AG04449 (cell line): ENCODE measurements at regions not wholly inside any gene's neighbourhood (a gene's known extent, or its start where the extent isn't known, plus 50 kb on each side); places are given as distances from the start of the nearest gene placed in this dataset.

Experiments
- CTCF ChIA-PET: fragments of 350-600 bp; formaldehyde crosslinking; extraction: SDS; loops from one replicate; lab custom pipeline; 2021; ENCODE audit warnings: antibody characterized with exemption; lab: Yijun Ruan, JAX
- POLR2A ChIA-PET: fragments of 400-600, 350-600 bp; formaldehyde crosslinking; extraction: SDS; loops from one replicate; lab custom pipeline; 2020; ENCODE audit warnings: antibody characterized with exemption, inconsistent platforms; lab: Yijun Ruan, JAX
- DNase-seq: peaks from one replicate; pipeline ENCODE4 v3.0.0-alpha.2; 2010; ENCODE audit warnings: low read depth, low spot score
- H3K4me3 ChIP-seq: 2 replicates; pipeline ENCODE4 v1.5.1; 2011; ENCODE audit warnings: low read depth, mild to moderate bottlenecking, control low read depth, low read length
- TF ChIP-seq, protein P1 (sequence below): IDR thresholded peaks from one replicate; pipeline ENCODE4 v1.5.1; 2011; ENCODE audit warnings: mild to moderate bottlenecking, moderate library complexity, low read length, control low read depth, inconsistent platforms; ENCODE audit not compliant: insufficient read depth; ENCODE audit errors: missing control alignments

- no peak for DNase-seq
- no peak overlapping the region for H3K4me3 ChIP-seq
- ChIA-PET CTCF (no interaction called here), POLR2A (no interaction called here)
- TF ChIP-seq, protein P1, sequence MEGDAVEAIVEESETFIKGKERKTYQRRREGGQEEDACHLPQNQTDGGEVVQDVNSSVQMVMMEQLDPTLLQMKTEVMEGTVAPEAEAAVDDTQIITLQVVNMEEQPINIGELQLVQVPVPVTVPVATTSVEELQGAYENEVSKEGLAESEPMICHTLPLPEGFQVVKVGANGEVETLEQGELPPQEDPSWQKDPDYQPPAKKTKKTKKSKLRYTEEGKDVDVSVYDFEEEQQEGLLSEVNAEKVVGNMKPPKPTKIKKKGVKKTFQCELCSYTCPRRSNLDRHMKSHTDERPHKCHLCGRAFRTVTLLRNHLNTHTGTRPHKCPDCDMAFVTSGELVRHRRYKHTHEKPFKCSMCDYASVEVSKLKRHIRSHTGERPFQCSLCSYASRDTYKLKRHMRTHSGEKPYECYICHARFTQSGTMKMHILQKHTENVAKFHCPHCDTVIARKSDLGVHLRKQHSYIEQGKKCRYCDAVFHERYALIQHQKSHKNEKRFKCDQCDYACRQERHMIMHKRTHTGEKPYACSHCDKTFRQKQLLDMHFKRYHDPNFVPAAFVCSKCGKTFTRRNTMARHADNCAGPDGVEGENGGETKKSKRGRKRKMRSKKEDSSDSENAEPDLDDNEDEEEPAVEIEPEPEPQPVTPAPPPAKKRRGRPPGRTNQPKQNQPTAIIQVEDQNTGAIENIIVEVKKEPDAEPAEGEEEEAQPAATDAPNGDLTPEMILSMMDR = no peak
Observed at GRCh38 chr1:82486969-82487368, 686.2 kb downstream of the ADGRL2 start.

DNA sequence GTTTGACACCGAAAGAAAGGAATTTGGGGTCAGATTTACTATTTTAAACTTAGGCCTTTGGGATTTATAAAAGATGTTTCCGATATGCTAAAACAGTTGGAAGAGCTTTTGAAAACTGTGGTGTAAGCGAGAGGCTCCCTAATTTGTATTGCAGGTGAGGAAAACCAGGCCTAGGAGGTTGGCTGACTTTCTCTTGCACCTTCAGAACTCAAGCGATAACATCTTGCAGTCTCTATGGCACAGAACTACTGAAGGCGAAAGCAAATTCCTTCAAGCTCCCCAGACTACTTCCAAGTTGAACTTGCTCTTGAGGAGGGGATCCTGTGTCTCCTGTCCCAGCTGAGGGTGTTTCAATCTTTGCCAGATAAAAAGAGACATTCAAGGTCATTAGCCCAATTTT, 685.7 kb downstream of the ADGRL2 start:
- no peak for DNase-seq
- ChIA-PET CTCF (no interaction called here), POLR2A (no interaction called here)
- TF ChIP-seq, protein P1 = no peak
- no peak overlapping the region for H3K4me3 ChIP-seq

- no peak overlapping the region for H3K4me3 ChIP-seq
- ChIA-PET POLR2A (no interaction called here), CTCF (no interaction called here)
- TF ChIP-seq, protein P1 = no peak
- DNase-seq = no peak
Observed at GRCh38 chr1:82485591-82486369, 685.0 kb downstream of the ADGRL2 start.

DNA sequence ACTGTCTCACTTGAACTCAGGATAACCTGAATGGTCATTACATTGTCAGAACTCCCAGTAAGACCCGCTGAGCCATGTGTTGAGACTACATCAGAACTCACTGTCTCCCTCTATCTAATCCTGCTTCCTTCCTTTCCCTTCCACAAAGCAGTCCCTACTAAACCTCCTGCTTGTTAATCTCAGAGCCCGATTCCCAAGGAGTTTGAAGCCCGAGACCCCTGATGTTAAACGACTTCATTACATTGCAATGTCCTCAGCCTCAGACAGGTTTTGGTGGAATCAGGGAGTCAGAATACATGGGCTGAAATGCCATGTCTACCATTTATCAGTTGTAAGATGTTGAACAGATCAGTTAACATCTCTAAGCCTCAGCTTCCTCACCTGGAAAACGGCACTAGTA, 682.4 kb downstream of the ADGRL2 start:
- no peak overlapping the region for H3K4me3 ChIP-seq
- no peak for DNase-seq
- ChIA-PET CTCF (no interaction called here), POLR2A (no interaction called here)
- TF ChIP-seq, protein P1 = no peak

- CTCF ChIA-PET = no interaction called here
- TF ChIP-seq, protein P1 = no peak
- no peak for DNase-seq
- POLR2A ChIA-PET = no interaction called here
- no peak overlapping the region for H3K4me3 ChIP-seq
Observed at GRCh38 chr1:82478916-82479315, 678.2 kb downstream of the ADGRL2 start.

- no peak overlapping the region for H3K4me3 ChIP-seq
- TF ChIP-seq, protein P1 = no peak
- no peak for DNase-seq
- CTCF ChIA-PET = no interaction called here
- POLR2A ChIA-PET = no interaction called here
Observed at GRCh38 chr1:82472489-82473131, 671.9 kb downstream of the ADGRL2 start.
